Mucosa of descending colon (tissue), 3 donors: ENCODE measurements at regions not wholly inside any gene's neighbourhood (a gene's known extent, or its start where the extent isn't known, plus 50 kb on each side); places are given as distances from the start of the nearest gene placed in this dataset.

ENCODE experiments used
- ATAC-seq: fragments of 200-7000 bp; cut with Tn5 transposase; one replicate; pipeline ENCODE4 v1.9.1; 2020; ENCODE audit warnings: mild to moderate bottlenecking, moderate library complexity
- DNase-seq, 3 donors: peaks; one replicate each; pipeline ENCODE4 v3.0.0-alpha.2; 2020
- H3K36me3 ChIP-seq: fragments of 200-600 bp; one replicate; pipeline ENCODE4 v1.8.0; 2021; ENCODE audit warnings: low read depth, mild to moderate bottlenecking
- H3K4me1 ChIP-seq: fragments of 200-600 bp; one replicate; pipeline ENCODE4 v1.8.0; 2021; ENCODE audit warnings: low read depth, mild to moderate bottlenecking
- H3K4me3 ChIP-seq: fragments of 200-600 bp; one replicate; pipeline ENCODE4 v1.8.0; 2021; ENCODE audit warnings: mild to moderate bottlenecking
- H3K9me3 ChIP-seq: fragments of 200-600 bp; one replicate; pipeline ENCODE4 v1.8.0; 2021; ENCODE audit warnings: mild to moderate bottlenecking
- CTCF ChIP-seq: fragments of 200-600 bp; IDR thresholded peaks from one replicate; pipeline ENCODE4 v1.8.0; 2022; ENCODE audit warnings: antibody characterized with exemption, mild to moderate bottlenecking
- intact Hi-C, 2 donors: fragments of 100-400 bp; cut with DNase I in 1 of 2; cut with micrococcal nuclease in 1 of 2; formaldehyde crosslinking; loops; one replicate each; pipeline versions ENCODE4 v1.11.0 to v1.11.1; 2022; cut with DNase I, micrococcal nuclease
- donor health status: DM: no; HTN: no; CAD: no; lungs with moderate emphysema.
- donor health status: DM: no; HTN: no; CAD: no.
- donor health status: DM: no; HTN: yes; CAD: no.

GRCh38 chr14:85764822-85765221, 234.9 kb downstream of the FLRT2 start:
- intact Hi-C loops: no loop called here
- DNase-seq (no peak), ATAC-seq (no peak)
- no peaks in the 10 kb centered on the region for H3K36me3 ChIP-seq
- peaks cover 25% of the 10 kb centered on the region for H3K9me3 ChIP-seq
- no peaks in the 10 kb centered on the region for H3K4me1 ChIP-seq
- H3K4me3 ChIP-seq: no peak overlapping the region
- TF ChIP-seq CTCF: no peak

- no peak for TF ChIP-seq CTCF
- H3K4me3 ChIP-seq: no peak overlapping the region
- no peak for ATAC-seq
- intact Hi-C loops: no loop called here
- H3K9me3 ChIP-seq: peaks cover 29% of the 10 kb centered on the region
- no peaks in the 10 kb centered on the region for H3K4me1 ChIP-seq
- DNase-seq: no peak
- no peaks in the 10 kb centered on the region for H3K36me3 ChIP-seq
These were observed 232.6 kb downstream of the FLRT2 start for GRCh38 chr14:85762526-85762925.

- intact Hi-C loops: no loop called here
- H3K36me3 ChIP-seq: no peaks in the 10 kb centered on the region
- H3K4me1 ChIP-seq: no peaks in the 10 kb centered on the region
- H3K9me3 ChIP-seq: peaks cover 12% of the 10 kb centered on the region
- no peak for TF ChIP-seq CTCF
- H3K4me3 ChIP-seq: no peak overlapping the region
- DNase-seq (no peak), ATAC-seq (no peak)
These were observed 222.2 kb downstream of the FLRT2 start for GRCh38 chr14:85752175-85752574.

GRCh38 chr14:85744573-85744972, 214.6 kb downstream of the FLRT2 start:
- no peak for TF ChIP-seq CTCF
- no peak overlapping the region for H3K4me3 ChIP-seq
- intact Hi-C loops: no loop called here
- no peaks in the 10 kb centered on the region for H3K36me3 ChIP-seq
- ATAC-seq (no peak), DNase-seq (no peak)
- no peaks in the 10 kb centered on the region for H3K4me1 ChIP-seq
- peaks cover 21% of the 10 kb centered on the region for H3K9me3 ChIP-seq

GRCh38 chr14:85732031-85732430, 202.1 kb downstream of the FLRT2 start:
- Histone ChIP-seq H3K36me3 (no peaks in the 10 kb centered on the region), H3K4me1 (no peaks in the 10 kb centered on the region), H3K9me3 (no peaks in the 10 kb centered on the region), H3K4me3 (no peak overlapping the region)
- DNase-seq: no peak
- ATAC-seq: no peak
- intact Hi-C loops: no loop called here
- no peak for TF ChIP-seq CTCF

- TF ChIP-seq CTCF: no peak
- H3K36me3 ChIP-seq: no peaks in the 10 kb centered on the region
- DNase-seq: peak in 1 of 3 donors; percentile 11
- intact Hi-C loops: no loop called here
- no peaks in the 10 kb centered on the region for H3K9me3 ChIP-seq
- ATAC-seq: peak; percentile 45
- no peaks in the 10 kb centered on the region for H3K4me1 ChIP-seq
- no peak overlapping the region for H3K4me3 ChIP-seq
These were observed 201.2 kb downstream of the FLRT2 start for GRCh38 chr14:85731186-85731585.
